ENCODE measurements at regions not wholly inside any gene's neighbourhood (a gene's known extent, or its start where the extent isn't known, plus 50 kb on each side); places are given as distances from the start of the nearest gene placed in this dataset.

DNA sequence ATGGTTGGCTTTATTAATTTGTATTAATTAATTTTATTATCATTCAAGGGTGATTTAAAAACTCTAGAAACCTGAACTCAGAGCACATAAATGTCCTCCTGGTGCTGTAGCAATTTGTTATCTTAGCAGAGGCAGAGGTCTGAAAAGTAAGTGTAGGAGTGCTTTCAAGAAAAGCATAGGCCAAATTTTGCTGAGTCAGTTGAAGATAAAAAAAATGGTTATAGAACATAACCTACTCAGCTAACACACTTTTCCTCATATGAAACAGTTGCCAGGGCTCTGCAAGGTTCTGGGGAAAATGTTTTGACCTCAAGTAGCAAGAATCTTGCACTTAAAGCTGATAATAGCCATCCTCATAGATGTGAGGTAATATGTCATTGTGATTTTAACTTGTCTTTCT is 53.5 kb upstream of the CHODL start:
- DNase-seq: no peak

DNA sequence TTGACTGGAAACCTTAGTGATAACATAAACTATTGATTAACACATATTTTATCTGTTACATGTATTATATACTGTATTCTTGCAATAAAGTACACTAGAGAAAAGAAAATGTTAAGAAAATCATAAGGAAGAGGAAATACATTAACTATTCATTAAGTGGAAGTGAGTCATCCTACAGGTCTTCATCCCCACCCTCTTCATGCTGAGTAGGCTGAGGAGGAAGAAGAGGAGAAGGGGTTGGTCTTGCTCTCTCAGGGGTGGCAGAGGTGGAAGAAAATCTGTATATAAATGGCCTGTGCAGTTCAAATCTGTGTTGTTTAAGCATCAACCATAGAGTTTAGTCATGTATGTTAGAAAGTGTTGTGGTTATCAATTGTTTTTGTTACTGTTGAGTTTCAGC is 66.1 kb upstream of the CHODL start:
- DNase-seq: no peak

DNA sequence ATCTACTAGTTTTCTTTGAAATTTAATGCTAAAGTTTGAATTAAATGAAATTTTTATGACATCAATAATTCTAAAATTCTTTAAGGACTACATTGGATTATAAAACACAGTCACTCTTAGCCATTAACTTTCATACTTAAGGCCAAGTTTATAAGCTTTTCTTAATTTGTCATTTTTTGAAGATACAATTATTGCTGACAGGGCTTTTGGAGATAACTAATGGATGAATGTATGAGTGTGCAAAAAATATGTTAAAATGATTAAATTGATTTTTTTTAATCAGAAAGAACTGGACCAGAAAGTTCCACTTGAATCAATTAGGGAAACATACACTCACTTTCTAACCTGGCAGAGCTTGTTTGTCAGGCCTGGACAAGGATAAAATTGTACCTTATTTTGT is 70.3 kb upstream of the CHODL start:
- no peak for DNase-seq

DNA sequence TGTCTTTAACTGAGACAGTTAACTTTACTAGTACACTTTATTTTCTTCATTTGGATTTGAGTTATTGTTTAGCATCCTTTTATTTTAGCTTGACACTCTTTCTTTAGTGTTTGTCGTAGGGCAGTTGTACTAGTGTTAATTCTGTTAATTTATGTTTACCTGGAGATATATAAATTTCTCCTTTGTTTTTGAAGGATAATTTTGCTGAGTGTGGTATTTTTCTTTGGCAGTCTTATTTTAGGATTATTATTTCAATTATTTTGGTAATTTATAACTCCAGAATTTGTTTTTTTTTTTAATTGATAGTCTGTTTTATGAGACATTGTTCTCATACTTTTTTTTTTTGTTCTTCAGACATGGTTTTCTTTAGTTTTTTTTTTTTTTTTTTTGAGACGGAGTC is 73.8 kb upstream of the CHODL start:
- DNase-seq: no peak

DNA sequence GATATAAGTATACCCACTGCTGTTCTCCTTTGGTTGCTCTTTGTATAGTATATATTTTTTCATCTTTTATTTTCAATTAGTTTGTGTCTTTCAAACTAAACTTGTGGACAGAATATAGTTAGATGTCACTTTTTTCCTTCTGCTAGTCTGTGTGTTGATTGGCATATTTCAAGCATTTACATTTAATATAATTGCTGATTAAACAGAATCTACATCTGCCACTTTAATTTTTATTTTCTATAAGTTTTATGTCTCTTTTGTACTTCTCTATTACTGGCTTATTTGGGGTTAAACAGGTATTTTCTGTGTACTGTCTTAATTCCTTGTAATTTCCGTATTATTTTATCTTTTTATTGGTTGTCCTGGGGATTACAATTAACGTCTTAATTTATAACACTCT is 74.4 kb upstream of the CHODL start:
- DNase-seq: no peak

DNA sequence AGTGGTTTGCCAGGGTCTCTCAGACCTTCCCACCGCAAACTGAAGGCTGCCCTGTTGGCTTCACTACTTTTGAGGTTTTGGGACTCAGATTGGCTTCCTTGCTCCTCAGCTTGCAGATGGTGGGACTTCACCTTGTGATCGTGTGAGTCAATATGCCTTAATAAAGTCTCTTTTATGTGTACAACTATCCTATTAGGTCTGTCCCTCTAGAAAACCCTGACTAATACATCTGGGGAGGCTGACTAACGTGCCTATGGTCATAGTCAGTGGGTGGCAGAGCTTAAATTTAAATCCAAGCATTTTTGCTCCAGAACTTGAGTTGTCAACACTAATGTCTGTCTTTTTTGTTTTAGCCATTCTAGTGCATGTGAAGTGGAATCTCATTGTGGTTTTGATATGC is 76.5 kb upstream of the CHODL start:
- no peak for DNase-seq

DNA sequence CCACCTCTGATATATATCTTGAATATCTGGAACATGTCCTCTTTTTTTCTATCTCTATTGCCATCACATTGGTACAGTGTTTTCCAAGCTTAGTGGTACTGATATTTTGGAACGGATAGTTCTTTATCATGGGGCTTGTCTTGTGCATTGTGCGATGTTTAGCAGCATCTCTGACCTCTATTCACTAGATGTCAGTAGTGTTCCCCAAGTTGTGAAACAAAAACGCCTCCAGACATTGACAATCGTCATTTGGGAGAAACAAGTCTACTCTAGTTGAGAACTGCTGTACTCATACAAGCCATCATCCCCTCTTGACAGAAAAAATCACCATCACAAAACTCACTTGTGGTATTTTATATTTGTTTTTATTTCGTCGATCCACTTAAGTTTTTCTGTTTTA is 79.7 kb upstream of the CHODL start:
- DNase-seq: peak; percentile 4

DNA sequence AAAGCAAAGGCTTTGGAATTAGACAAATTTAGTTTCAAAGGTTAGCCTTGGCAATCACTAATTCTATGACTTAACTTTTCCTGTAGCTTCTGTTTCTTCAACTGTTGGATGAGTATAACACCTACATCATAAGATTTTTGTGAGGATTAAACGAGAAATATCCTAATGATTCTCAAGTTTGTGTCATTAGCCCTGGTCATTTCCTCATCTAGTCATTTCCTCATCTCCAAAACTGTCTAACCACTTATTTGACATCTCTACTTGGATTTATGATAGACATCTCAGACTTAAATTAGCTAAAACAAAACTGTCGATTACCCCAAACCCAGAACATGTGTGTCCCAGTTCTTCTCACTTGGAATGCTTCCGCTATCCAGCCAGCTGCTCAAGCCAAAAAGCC is 80.2 kb upstream of the CHODL start:
- no peak for DNase-seq

DNA sequence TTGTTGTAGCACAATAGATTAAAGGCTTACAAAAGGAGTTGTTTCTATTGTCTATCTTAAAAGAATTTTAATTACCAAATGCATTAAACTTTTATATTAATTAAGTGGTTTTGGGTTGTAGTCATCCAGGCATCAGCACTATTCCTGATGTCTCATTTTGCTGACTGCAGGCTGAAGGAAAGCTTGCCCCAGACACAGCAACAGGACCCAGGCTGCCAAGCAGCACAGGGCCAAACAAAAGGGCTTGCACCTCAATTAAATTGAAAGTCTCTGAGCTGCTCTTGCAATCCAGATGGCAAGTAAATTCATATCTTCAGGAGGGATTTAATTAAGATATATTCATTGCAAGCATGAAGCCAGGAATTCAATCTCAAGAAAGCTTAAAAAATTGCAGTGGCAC is 80.7 kb upstream of the CHODL start:
- DNase-seq: no peak

DNA sequence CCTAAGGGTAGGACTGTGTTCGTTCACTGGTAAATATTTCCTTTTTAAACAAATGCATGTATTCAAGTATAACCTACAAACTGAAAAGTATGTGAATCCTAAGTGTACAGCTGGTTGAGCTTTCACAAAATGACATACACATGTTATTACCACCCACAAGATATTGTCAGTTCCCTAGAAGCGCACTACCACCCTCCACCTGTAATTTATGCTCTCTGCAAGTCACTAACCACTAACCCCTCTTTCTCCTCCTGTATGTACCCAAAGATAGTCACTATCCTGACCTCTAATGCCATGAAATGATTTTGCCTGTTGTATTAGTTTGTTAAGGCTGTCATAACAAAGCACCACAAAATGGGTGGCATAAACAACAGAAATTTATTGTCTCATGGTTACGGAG is 82.8 kb upstream of the CHODL start:
- DNase-seq: no peak

DNA sequence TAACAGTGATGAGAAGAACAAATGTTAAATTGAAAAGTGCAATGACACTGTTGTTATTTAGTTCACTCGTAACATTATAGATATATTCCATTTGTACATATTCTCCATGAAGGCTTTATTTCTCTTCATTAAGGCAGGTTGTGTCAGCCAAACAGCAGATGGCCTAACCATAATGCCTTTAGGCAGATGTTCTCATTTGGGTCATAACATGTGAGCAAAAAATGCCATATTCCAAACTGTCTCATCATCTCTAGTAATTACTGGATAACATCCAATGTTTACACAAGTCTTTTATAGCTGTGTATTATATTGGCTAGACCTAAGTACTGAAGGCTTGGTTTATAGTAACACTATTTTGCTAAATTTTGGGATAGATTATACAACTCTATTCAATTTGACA is 87.2 kb upstream of the CHODL start:
- no peak for DNase-seq

DNA sequence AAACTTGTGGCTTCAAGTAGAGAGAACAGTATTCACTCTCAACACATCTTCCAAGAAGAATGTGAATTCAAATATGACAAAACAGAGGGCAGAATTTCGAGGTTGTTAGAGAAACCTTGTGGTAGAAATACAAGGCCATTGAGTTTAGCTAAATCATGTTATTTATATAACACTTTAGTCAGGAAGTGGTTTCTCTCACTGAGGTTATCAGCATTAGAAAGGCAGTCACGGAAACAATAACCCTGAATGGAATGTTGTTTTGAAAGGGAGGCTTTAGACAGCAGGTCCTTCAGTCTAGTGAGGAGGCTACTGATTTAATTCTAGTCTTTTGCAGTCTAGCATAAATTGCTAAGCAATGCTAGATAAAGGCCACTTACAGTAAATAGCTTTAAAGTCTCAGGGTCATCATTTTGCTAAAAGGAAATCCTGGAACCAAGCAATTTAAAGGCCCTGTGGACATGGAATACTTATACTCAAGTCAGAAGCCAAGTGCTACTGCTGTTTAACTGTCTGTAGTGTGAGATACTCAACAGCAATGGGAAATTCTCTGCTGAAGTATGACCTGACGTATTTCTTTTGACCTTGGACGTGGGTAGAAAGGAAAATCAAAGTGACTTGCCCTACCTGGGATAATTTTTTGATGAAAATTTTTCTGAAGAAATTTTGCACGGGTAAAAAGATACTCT is 89.0 kb upstream of the CHODL start:
- peak; percentile 48 for DNase-seq

DNA sequence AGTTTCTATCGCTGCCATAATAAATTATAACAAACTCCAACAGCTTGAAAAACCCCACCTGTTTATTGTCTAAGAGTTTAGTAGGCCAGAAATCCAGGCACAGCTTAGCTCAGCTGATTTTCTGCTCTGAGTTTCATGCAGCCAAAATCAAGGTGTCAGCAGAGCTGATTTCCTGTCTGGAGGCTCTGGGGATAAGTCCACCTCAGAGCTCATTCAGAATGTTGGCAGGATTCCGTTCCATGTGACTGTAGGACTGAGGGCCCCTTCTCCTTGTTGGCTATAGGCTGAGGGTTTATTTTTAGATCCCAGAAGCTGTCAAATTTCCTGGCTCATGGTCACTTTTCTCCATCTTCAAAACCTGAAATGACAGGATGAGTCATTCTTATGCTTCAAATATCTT is 91.6 kb upstream of the CHODL start:
- peak; percentile 39 for DNase-seq

DNA sequence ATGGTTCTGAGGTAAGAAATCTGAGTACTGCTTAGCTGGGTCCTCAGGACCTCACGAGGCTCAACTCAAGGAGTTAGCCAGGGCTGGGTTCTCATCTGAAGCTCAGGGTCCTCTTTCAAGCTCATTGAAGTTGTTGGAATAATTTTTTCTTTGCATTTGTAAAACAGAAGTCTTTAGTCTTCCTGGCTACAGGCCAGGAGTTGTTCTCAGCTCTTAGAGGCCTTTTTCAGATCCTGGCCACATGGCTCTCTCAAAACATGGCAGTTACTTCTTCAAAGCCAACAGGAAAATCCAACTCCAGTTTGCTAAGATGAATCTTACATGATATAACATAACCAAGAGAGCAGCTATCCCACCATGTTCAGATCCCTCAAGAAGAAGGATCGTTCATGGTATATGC is 92.3 kb upstream of the CHODL start:
- DNase-seq: no peak

DNA sequence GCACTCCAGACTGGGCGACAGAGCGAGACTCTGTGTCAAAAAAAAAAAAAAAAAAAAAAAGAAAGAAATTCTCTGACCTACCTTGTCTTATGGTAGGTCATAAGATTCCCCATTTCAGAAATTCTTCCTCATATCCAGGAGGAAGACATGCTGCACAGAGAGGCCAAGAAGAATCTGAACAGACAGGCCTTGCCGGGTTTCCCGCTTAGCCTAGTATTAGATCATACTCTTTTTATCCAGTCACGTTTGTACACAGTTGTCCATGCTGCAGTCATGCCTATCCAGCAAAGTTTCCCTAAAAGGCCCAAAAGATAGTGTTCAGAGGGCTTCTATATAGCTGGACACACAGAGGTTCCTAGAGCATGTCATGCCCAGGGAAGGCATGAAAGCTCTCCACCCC is 93.6 kb upstream of the CHODL start:
- DNase-seq: no peak

DNA sequence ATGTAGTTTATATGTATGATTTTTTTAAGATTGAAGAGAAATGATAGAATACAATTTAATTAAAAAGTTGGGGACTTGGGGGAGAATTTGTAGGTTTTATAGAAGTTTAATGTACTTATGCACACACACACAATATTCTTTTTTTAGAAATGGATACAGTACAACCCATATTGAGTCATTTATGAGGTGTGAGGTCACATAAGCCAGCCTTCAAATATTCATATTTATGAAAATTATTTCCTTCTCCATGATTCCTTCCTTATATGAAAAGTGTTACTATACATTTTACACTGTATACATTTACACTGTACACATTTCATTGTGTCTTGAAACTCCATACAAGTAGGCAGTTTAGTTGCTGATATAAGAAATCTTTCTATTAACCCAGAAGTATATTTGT is 96.2 kb upstream of the CHODL start:
- DNase-seq: no peak

DNA sequence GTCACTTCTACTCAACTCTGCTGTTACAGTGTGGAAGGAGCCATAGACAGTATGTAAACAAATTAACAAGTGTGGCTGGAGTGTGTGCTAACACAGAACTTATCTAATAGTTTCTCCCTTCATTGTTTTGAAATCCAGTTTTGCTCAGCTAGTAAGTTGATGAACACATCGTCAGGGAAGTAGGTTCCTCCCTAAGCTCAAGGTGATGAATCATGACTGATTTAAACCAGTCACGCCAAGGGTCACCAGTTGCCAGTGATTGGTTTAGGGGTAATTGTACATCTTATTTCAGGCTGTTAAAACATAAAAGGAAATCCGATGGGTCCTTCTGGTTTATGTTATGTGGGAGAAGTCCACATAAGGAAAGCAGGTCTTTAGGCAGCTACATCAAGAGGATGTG is 97.0 kb upstream of the CHODL start:
- DNase-seq: peak; percentile 6

DNA sequence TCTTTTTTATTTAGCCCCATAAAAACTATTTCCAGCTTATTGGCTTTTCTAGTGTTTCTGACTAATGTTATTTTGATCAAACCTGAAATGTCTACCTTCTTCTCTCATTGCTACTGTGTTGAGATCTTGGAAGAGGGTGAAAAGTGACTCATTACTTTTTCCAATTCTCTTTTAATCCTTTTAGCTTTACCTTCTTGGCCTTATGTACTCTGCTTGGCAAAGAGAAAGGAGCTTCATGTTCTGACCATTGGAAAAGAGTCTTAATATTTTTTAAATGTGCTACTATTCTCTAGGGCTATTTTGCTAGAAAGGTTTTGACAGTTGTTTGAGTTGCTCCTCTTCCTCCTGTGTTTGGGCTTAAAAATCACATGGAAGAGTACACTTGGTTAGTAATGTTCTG is 97.8 kb upstream of the CHODL start:
- DNase-seq: no peak

DNA sequence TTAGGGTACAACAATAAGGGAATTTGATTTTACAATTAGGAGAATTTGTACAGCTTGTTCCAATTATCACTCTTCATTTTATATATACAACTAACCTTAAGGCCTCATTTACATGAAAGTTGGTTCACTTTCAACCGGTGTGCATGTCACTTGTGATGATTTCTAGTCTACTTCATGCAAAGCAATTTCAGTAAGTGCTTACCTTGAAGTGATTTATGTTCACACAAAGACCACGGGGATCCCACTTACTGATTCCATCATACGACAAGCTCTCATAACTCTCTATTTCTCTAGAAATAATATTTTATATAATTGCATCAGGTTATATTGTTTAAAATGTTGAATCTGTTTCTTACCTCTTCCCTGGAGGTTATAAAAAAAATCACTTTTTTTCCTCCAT is 100.3 kb upstream of the CHODL start:
- no peak for DNase-seq

DNA sequence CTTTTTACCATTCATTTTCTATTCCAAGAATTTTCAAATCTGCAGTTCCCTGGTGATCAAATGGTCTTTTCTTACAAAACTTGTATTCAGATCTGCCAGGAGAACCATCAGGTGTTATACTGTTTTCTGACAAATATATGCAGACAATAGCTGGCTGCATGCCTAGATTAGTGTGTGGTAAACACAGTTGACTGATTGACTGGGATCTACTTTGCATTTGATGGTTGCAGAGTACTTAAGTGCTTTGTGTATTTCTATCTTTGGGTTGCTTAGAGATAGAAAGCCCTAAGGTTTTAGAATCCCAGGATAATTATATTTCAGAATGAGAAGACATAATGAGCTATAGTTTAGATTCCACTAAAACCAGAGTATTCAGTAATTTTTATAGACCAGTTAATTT is 102.0 kb upstream of the CHODL start:
- DNase-seq: no peak

DNA sequence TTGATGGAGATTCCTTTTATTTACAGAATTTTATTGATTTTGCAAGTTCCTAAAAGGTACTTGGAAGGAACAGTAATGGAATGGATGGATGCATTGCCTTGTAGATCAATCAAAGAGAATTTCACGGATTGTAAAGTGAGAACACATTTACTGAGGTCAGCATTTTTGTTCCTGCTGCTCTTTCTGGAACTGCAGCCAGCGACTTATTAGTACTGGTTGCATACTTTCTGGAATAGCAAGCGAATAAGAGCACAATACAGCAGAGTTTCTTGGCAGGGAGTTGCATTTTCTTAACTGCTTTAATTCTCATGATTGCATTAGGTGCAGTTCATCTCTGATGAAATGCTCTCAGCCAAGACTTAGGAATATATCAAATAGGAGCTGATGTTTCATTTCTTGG is 106.1 kb upstream of the CHODL start:
- peak; percentile 1 for DNase-seq

DNA sequence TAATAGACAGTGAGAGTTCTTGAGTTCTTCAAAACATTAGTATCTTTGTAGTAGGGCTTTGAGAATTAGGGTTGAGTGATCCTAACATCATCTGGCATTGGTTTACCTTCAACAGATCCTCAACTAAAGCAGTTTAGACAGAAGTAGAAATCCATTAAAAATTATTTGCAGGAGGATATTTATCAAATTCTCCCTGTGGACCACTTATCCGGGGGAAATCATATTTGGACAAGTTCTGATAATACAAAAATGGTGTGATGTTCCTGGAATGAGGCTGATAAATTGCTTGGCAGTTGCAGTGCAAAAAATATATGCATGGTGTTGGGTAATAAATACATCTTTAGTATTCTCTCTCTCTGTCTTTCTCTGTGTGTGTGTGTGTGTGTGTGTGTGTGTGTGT is 115.1 kb upstream of the CHODL start:
- no peak for DNase-seq

DNA sequence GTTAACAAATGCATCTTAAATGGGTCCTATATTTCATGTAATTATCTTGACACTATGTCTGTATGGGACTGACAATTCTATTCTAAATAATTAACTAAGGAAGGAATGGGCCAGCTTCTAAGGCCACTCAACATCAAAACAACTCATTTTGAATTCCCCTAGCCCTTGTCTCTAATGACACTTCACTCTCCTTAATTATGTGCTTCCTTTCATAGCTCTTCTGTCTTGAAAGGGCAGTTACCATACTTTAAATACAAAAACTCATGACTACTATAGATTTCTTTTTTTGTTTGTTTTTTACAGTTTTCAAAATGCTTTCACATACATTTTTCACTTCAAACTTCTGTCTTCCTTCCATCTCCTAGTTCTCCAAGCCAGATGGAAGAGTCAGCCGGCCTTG is 126.1 kb upstream of the CHODL start:
- DNase-seq: no peak

DNA sequence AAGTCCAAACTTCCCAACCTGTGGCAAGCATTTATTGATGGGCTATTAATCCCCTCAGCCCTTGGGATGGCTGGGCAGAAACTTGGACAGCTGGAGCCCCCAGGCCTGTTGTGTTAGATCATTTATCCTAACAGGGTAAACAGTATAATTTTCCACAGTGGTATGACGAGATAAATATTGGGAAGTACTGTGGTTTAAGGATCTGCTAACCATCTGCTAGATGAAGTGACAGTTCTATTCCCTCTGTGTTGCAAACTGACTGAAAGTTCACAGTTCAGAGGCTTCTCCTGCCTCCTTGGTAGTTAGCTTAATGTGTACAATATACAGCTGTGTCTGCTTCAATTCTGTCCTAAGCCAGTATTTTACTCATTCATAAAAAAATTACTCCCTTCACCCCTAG is 127.5 kb upstream of the CHODL start:
- no peak for DNase-seq

DNA sequence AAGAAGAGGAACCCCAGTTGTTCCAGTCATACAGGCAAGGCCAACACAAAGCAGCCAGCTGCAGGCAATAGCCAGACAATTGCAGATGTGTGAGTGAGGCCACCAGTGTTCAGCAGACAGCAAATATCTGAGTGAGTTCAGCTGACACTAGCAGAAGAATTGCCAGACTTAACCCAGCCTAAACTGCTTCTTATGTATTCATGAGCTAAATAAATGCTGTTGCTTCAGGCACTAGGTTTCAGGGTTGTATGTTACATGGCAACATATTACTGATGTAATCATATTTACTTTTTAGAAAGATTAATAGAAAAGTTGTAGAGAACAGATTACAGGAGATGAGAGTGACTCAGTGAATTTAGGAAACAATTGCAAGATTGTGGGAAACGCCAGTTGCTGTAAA is 129.8 kb upstream of the CHODL start:
- no peak for DNase-seq

DNA sequence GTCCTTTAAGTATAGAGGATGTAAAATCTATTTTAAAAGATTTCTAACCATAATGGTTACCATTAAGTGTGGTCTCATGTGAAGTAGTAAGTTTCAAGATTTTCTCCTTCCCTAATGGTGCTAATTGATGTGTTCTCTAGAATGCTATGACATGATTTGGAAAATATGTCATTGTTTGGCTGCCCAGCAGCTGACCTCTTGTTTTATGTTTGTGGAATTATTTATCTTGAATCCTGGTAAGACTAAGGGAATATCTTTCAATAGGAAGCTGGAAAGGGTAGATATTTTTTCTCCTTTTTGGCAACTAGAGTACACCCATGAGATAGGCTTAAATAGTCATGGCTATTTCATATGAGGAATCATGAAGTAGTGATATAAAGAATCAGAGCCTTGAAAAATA is 139.8 kb upstream of the CHODL start:
- DNase-seq: no peak
